HG03139 (cell line): ENCODE measurements at regions not wholly inside any gene's neighbourhood (a gene's known extent, or its start where the extent isn't known, plus 50 kb on each side); places are given as distances from the start of the nearest gene placed in this dataset.

ENCODE experiments used
- ATAC-seq: cut with Tn5 transposase; IDR thresholded peaks from one replicate; pipeline ENCODE4 v1.9.1; 2021; ENCODE audit not compliant: unreplicated experiment

DNA sequence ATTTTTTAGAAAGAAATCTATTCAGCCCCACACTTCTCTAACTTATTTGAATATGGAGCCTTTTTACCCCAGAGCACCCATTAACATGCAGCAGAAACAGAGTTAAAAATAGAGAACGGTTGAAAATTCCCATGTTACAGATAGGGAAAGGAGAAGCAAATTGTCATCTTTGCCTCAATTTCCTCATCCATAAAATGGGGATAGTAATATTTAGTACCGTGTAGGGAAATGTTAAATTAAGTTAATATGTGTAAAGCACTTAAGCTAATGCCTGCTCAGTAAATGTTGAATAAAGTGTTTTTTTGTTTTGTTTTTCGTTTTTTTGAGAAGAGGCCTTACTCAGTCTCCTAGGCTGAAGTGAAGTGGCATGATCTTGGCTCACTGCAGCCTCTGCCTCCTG, 50.3 kb downstream of the NAV1 start:
- no peak for ATAC-seq

DNA sequence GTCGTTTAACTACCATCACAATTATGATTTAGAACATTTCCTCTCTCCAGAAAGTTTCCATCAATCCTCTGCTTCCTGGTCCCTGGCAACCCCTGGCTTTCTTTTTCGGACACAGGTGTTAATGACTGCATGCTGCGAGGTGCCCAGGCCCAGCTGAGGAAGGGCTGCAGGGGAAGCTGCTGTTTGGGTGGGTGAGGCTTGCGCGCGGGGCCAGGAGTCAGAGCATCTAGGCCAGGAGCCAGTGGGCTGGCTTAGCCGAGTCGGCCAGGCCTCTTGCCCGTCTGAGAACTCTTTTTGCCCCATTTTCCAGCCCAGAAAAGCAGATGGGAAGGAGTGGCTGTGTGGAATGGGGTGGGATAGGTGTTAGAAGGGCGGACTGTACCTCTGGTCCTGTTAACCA, 51.5 kb downstream of the NAV1 start:
- ATAC-seq, result no peak

DNA sequence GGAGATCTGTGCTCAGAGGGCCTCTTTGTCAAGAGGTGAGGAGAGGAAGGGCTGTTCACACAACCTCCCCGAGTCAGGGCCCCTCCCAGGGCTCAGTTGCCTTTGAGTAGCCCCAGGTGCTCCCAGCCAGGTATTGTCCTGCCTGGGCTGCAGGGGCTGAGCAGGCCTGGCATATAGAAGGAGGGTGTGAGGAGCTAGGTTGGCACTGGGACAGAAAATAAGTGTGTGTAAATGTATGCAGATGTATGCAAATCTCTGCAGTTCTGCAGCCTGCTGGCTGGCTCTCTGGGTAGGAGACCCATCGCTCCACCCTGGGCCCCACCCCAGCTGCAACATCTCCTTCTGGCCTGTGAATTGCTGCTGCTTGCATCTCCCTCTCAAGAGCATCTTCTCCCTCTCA, 52.4 kb downstream of the NAV1 start:
- no peak for ATAC-seq

DNA sequence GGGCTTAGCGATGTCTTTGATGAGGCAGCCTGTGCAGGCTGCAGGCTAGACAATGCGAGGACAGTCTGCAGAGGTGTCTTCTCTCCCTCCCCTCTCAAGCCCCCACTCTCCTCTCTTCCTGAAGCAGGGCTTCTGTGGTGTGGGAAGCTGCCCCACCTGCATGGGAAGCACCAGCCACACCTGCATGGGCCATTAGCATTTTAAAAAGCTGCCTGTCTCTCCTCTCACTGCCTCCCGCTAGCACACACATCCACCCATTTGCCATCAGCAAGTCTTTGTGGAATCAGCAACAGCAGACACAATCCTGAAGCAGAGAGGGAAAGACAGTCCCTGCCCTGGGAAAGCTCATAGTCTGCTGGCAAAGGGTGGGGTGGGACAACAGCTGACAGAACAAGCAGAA, 53.1 kb downstream of the NAV1 start:
- ATAC-seq, result no peak

DNA sequence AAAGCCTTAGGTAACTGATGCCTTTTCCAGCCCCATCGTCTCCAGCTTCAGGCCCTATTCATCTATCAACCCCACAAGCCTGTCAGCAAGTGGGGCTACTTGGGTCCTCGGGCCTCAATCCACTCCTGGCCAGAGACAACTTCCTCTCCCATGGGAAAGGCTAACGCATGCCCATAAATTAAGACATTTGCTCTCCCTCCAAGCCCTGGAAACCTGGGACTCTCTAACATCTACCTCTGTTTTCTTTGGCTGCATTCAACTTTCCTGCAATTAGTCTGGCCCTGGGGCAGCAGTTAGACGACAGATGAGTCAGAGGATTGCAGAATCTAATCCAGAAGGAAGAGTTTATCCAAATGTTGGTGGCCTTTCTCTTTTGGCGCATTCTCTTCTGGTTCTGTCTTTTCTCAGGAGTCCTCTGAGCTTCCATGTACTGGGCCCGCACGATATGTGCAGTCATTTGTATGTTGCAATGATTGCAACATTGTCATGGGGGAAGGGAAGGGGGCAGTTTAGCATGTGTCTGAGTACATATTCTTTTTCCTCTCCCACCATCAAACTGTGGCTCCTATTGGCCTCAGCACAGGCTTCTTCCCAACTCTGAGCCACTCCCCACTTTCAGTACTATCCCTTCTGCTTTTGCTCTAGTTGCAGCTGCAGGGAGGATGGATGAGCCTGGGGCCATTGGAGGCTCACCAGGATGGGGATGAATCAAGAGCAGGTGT, 54.4 kb downstream of the NAV1 start:
- ATAC-seq, result no peak

DNA sequence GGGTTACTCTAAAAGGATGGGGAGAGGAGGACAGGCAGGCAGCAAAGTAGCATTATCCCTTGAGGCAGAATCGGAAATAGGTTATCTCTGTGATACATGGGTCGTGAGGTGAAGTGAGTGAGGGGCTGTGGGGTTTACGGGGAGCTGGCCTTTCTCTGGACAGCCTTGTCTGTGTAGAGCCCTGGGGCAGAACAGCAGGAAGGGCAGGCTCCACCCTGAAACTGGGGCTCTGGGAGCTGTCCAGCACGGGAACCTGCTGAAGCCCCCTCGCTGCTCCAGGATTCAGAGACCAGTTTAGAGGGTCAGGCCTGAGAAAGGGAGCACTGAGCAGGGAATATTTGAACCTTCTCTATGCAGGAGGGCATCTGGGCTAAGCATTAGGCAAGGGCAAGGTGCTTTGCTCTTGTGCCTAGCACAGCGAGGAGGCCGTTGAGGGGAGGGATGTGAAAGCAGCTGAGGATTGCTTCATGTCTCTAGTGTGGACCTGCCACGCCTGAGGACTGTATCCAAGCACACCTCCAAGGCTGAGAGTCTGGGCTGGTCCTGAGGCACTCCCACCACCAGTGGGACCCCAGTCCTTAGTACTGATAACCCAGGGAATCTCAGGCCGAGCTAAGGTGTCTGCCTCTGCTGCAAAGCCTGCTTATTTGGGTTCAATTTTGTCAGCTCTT, 55.8 kb downstream of the NAV1 start:
- no peak for ATAC-seq

DNA sequence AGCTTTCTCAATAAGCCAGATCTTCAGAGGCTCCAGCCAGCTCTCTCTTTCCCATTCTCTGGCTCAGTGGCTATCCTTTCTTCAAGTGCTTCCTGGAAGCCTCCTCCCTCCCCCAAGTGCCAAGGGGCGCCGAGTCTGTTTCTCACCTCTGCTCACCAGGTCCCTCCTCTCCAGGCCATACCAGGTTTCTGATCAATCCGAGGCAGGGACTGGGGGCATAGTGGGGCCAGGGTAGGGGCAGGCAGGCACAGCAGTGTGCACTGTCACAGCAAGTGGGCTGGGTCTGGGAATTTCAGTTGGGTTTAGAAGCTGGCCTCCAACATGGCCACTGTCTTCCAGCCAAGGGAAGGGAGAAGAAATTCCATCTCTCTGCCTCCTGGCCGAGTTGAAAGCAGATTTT, 56.5 kb downstream of the NAV1 start:
- no peak for ATAC-seq

DNA sequence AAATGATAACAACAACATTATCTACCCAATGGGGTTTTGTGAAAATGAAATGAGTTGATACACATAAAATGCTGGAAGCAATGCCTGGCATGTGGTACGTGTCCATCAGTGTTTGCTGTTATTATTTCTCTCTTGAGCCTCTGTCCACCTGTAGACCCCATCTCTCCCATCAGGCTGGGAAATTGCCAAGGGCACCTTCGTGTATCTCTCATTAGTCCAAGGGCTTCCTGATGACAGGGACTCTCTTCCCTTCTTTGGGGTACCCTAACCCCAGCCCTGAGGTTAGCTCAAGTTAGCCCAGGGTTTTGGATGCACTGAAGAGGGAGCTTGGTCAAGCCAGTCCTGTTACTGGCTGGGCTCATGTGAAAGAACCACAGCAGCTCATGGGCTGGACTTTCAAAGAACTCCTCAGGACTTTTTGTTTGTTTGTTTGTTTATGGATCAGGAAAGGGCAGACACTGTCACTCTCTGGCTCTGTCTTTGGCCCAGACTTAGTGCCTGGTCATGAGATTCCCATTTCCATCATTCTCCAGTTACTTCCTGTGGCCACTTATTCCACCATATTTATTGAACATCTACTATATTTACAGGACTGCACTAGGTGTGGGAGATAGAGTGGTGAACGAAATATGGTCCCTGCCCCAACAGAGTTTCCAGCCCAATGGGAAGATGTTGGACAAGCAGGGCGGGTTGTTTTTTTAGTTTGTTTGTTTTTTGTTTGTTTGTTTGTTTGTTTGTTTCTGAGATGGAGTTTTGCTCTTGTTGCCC, 57.4 kb downstream of the NAV1 start:
- ATAC-seq, result no peak

DNA sequence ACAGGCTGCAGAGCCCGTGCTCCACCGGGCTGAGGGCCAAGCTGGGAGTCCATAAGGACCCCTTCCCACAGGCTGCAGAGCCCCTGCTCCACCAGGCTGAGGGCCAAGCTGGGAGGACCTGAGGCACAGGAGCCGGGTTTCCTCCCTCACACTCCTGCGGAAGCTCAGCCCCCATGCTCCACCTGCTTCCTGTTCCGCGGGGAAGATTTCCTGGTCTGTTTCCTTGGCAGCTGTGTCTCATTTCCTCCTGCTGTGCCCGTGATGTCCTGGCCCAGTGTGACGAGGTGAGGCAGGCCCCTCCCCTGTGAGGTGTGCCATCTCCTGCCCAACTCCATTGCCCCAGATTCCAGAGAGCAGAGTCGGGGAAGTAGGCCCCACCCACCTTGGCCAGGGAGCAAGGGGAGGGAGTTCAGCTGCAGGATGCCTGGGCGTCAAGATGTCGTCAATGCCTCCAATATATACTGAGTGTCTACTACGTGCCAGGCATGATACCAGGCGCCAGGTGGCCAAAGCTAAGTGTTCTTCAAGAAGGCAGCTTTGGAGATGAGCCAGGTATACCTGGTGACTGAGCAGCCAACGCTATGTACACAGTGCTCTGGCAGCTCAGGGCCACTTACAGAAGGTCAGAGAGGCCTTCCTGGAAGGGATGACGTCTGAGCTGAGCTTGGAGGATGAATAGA, 58.8 kb downstream of the NAV1 start:
- ATAC-seq, result no peak

DNA sequence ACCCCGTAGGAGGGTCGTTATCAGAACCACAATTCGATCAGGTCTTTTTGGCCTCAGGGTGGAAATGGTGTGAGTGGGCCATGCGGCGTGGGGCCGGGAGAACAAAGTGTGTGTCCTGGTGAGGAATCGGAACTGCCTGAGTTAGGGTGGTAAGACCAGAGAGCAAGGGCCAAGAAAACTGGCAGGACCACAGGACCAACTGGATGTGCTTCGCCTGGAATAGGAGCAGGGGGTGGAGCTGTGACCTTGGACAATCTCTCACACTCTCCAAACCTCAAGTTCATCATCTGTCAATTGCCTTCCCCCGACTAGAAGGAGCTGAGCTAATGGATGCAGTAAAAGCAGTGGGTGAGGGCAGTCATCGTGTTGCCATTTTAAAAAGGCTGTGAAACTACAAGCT, 59.5 kb downstream of the NAV1 start:
- ATAC-seq, result no peak

DNA sequence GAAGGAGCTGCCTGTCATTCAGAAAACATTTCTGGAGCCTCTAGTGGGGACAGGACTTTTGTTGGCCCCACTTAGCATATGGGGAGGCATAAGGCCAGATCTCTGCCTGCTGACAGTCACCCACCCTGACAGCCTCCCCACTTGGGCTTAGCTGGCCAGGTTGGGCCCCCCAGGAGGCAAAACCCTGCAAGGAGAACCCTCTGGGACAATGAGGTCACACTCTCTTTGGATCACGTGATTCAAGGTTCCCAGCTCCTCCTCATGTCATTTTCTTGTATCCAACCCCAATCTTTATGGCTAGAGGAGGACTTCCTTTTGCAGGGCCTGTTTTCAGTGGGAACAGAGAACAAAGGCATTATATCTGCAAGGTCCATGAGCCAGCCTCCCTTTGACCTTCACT, 60.0 kb downstream of the NAV1 start:
- ATAC-seq, result no peak

DNA sequence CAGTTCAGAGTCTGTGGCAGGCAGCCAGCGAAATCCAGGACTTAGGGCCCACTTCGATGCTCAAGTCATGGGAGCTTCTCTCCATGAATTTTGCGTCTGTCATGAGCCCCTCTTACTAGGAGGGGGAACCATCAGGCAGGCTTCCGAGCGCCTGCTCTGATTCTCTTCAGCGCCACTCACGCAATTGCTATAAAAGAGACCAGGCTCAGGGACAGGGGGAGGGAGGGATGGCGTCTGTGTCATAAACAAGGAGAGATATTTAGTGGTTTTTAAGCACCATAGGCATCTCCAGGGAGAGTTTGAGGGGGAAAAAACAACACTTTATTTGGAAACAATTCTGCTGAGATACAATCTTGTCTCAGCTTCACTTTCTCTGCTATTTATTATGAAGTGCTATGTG, 60.6 kb downstream of the NAV1 start:
- ATAC-seq, result no peak

DNA sequence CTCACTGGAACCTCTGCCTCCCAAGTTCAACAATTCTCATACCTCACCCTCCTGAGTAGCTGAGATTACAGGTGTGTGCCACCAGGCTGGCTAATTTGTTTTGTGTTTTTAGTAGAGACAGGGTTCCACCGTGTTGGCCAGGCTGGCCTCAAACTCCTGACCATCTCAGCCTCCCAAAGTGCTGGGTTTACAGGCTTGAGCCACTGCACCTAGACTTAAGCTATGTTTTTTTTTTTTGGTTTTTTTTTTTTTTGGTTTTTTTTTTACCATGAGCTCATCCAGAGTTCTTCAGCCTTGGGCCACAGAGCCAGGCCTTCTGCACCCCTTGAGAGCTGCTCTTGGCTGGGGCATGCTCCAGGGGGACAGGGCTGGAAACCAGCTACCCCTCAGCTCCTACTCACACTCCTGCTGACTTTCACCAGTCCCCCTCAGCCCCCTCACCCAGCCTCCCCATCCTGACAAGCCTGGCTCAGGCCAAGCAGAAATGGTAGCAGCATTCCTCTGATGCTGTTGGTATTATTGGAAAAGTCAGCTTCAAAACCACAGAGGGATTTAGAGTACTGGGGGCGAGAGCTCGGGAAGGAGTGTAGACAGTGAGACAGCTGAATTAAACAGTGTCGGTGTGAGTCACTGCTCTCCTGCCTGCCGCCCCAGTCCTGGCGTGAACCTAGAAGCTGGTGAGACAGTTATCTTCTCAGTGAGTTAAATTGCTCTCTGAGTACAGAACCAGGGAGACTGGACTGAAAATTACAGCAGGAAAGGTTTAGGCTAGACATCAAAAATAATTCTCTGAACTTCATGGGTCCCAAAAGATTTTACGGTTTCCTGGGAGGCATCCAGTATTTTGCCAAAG, 63.7 kb downstream of the NAV1 start:
- no peak for ATAC-seq

DNA sequence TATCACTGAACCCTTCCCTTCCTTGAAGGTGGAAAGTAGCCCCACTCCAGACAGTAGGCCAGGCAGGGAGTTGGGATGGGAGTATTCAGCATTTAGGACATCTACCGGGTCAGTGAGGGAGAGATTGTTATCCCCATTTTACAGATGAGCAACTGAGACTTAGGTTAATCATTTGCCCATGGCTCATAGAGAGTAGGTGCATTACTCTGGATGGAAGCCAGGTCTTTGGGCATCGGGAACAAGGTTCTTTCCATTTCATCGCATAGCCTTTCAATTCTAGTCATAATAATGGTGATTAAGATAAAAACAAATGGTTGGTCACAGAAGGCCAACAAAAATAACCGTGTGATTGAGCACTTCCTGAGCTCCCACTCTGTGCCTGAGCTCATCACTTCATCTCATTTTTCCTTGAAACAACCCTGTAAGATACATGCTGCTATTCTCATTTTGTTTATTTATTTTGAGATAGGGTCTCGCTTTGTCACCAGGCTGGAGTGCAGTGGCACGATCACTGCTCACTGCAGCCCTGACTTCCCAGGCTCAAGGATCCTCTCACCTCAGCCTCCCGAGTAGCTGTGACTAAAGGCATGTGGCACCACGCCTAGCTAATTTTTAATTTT, 64.8 kb downstream of the NAV1 start:
- no peak for ATAC-seq

DNA sequence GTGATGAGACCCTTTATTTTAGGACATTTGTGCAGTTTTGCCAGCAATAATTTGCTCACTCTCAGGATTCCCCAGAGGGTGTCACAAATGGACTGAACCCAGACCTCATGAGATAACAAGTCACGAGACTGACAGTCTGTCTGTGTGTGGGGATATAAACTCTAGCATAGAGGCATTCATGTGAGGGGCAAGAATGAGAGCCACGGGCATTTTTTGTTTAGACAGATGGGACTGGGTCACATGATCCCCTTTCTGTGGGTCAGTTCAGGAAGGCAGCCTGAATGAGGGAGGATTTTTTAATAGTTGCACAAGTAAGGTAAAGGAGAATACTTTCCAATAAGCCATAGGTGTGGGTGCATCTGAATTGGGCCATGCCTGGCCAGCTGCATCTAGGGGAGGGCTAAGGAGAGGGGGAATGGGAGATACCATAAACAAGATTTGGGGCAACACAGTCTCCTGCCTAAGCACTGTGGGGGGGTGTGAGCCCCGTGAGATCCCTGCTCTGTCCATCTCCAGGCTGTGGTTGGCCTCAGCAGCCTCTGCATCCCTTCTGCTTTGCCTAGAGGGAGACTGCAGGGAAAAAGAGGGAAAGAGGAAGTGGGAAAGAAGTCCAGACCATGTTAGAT, 66.6 kb downstream of the NAV1 start:
- ATAC-seq, result no peak

DNA sequence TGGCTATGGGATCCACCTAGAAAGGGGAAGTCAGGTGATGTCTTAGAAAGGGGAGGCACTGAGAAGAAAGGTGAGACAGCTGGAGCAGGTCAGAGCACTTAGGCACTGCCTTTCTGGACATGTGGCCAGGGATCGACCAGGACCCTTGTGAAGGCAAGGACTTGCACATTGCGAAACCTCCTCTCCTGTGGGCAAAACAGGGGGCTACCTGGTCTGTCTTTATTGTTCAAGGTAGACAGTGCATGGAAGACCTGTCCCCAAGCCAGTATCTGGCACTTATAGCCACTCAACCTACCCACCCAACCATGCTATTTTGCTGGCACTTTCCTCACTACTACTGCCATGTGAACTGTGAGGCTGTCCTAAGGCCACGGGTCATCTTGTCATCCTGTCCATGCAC, 67.2 kb downstream of the NAV1 start:
- no peak for ATAC-seq

DNA sequence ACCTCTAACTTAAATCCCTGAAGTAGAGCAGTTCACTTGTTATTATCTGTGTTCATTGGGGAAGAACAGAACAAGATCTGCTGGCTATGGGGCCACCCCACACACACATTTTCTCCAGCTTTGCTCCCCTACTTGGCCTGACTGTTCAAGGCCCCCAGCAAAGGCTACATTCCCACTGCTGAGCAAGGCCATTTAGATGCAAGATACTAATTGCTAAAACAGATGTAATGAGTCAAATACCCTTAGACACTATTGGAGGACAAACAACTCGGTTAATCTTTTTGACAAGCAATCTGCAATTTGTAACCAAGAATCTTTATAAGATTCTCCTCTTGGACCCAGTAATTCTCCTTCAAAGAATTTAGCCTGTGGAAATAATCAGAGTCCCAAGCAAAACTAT, 67.7 kb downstream of the NAV1 start:
- ATAC-seq, result no peak

DNA sequence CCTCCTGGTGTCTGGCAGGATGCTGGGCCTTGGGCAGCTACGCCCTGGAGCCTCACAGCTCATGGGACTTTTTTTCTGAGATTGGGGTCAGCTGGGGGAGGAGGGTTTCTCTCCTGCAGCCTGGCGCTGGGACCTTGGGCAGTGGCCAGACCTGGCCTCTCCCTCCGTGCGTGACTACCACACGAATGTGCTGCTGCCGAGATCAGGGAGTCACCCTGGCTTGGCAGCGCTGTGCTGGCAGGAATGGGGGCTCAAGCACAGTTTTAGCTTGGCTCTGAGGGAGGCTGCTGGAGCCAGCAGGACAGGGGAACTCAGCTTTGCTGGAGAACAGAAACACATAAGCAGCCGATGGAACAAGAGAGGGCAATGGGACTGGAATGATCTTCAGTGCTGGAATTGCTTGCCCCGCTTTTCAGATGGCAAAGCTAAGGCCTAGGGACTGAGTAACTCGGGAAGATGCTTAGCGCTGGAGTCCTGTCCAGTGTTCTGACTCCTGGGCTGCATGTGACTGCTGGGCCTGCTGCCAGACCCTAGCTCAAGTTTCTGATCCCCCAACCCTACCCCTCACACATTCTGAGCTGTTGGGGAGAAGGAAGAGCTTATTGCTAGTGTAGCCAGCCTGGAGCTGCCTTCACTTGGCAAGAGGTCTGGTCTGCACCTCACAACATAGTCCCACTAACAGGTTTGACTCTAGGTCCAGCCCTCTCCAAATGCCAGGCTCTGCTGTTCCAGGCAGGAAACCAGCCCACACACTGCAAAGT, 69.9 kb downstream of the NAV1 start:
- no peak for ATAC-seq

DNA sequence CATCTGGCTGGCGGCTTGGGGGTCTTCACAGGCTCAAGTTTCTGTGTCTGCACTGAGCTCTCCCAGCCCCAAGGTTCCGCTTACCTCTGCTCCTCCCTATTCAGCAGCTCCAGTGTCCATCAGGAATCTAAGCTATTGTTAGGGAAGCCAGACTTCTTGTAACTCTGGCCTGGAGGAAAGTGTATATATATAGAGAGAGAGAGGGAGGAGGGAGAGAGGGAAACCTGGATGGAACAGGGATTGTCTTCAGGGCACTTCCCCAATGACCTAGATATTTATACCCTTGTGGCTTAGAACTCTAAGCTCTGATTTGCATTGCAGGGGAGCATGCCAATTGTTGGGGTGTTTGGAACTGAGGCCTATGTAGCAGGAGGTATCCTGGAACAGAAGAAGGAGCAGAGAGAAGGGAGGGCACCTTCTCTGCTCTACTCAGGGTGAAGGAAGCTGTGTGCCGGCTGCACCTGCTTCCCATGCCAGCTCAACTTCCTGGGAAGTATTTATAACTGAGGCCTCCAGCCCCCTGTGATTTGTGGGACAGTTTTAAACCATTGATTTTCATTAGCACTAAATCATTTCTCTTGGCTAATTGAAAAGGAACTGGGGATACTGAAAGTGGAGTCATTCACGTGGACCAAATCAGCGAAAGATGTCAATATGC, 70.9 kb downstream of the NAV1 start:
- ATAC-seq, result no peak
